HEK293 (cell line): ENCODE measurements at regions not wholly inside any gene's neighbourhood (a gene's known extent, or its start where the extent isn't known, plus 50 kb on each side); places are given as distances from the start of the nearest gene placed in this dataset.

Source experiments
- ATF2 ChIP-seq: fragments of 450-650 bp; formaldehyde crosslinking; IDR thresholded peaks from 2 replicates; pipeline ENCODE4 v1.5.1; 2016; ENCODE audit warnings: missing biosample characterization, missing genetic modification characterization, low read depth
- BCL11B ChIP-seq: fragments of 450-650 bp; formaldehyde crosslinking; IDR thresholded peaks from 2 replicates; pipeline ENCODE4 v1.5.1; 2016; ENCODE audit warnings: low read depth, missing biosample characterization, missing genetic modification characterization
- CTCF ChIP-seq: fragments of 450-650 bp; formaldehyde crosslinking; IDR thresholded peaks from 2 replicates; pipeline ENCODE4 v1.5.1; 2016; ENCODE audit warnings: missing biosample characterization, missing genetic modification characterization
- MYNN ChIP-seq: fragments of 450-650 bp; formaldehyde crosslinking; IDR thresholded peaks from 2 replicates; pipeline ENCODE4 v1.5.1; 2016; ENCODE audit warnings: missing biosample characterization, missing genetic modification characterization, borderline replicate concordance
- REST ChIP-seq: fragments of 450-650 bp; formaldehyde crosslinking; IDR thresholded peaks from 2 replicates; pipeline ENCODE4 v1.5.1; 2016; ENCODE audit warnings: missing biosample characterization, missing genetic modification characterization
- TCF7L2 ChIP-seq: IDR thresholded peaks from 2 replicates; pipeline ENCODE4 v1.6.1; 2011; ENCODE audit warnings: low read depth, mild to moderate bottlenecking, inconsistent platforms, low read length, moderate library complexity, borderline replicate concordance
- ZNF121 ChIP-seq: fragments of 450-650 bp; formaldehyde crosslinking; IDR thresholded peaks from 2 replicates; pipeline ENCODE4 v1.5.1; 2016; ENCODE audit warnings: missing biosample characterization, missing genetic modification characterization
- ZNF624 ChIP-seq: fragments of 450-650 bp; formaldehyde crosslinking; IDR thresholded peaks from 2 replicates; pipeline ENCODE4 v1.5.1; 2017; ENCODE audit warnings: missing biosample characterization, missing genetic modification characterization
- ZNF639 ChIP-seq: fragments of 450-650 bp; formaldehyde crosslinking; IDR thresholded peaks from 2 replicates; pipeline ENCODE4 v1.5.1; 2016; ENCODE audit warnings: missing biosample characterization, missing genetic modification characterization

- TF ChIP-seq ZNF624 (tag by site-specific recombination) (no peak), CTCF (no peak), BCL11B (tag by site-specific recombination) (no peak), TCF7L2 (no peak), MYNN (tag by site-specific recombination) (no peak), ZNF639 (tag by site-specific recombination) (no peak), ZNF121 (tag by site-specific recombination) (no peak), REST (tag by site-specific recombination) (no peak), ATF2 (tag by site-specific recombination) (no peak)
Observed at GRCh38 chr7:85850381-85850780, 663.5 kb upstream of the SEMA3D start.
